Fibroblast of mammary gland (primary cell): ENCODE measurements at regions not wholly inside any gene's neighbourhood (a gene's known extent, or its start where the extent isn't known, plus 50 kb on each side); places are given as distances from the start of the nearest gene placed in this dataset.

Experiments
- DNase-seq: peaks from one replicate; pipeline ENCODE4 v3.0.0-alpha.2; 2010; ENCODE audit warnings: low read depth
- H3K4me3 ChIP-seq: 2 replicates; pipeline ENCODE4 v1.5.1; 2011; ENCODE audit warnings: low read depth, mild to moderate bottlenecking, low read length, moderate library complexity; ENCODE audit not compliant: control insufficient read depth
- TF ChIP-seq, protein P1 (sequence below): conservative IDR thresholded peaks from 2 replicates; pipeline ENCODE4 v1.5.1; 2011; ENCODE audit warnings: low read depth, low read length, inconsistent platforms; ENCODE audit not compliant: control insufficient read depth, insufficient read depth

GRCh38 chr4:15293711-15294110 is 134.1 kb upstream of the C1QTNF7 start:
- no peak for DNase-seq
- no peak overlapping the region for H3K4me3 ChIP-seq
- TF ChIP-seq, protein P1, sequence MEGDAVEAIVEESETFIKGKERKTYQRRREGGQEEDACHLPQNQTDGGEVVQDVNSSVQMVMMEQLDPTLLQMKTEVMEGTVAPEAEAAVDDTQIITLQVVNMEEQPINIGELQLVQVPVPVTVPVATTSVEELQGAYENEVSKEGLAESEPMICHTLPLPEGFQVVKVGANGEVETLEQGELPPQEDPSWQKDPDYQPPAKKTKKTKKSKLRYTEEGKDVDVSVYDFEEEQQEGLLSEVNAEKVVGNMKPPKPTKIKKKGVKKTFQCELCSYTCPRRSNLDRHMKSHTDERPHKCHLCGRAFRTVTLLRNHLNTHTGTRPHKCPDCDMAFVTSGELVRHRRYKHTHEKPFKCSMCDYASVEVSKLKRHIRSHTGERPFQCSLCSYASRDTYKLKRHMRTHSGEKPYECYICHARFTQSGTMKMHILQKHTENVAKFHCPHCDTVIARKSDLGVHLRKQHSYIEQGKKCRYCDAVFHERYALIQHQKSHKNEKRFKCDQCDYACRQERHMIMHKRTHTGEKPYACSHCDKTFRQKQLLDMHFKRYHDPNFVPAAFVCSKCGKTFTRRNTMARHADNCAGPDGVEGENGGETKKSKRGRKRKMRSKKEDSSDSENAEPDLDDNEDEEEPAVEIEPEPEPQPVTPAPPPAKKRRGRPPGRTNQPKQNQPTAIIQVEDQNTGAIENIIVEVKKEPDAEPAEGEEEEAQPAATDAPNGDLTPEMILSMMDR: no peak

- no peak for DNase-seq
- TF ChIP-seq, protein P1: no peak
- no peak overlapping the region for H3K4me3 ChIP-seq
Measured at GRCh38 chr4:15294202-15294601, 133.6 kb upstream of the C1QTNF7 start.

DNA sequence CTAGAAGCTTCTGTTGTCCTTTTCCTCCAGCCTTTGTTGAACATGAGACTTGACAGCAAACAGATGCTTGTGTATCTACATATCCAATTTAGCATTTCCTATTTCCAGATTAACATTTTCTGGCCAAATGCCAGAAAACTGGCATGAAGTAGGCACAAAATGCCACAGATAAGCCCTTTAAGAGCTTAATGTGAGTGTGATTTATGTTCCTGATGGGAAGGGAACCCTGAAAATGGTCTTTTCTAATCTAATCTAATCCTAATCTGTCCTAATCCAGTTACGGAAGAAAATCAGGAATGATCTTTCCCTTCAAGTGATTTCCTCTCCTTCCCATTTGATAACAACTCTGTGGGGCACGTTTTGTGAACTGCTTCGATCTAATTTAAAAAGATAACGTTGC is 133.0 kb upstream of the C1QTNF7 start:
- no peak overlapping the region for H3K4me3 ChIP-seq
- TF ChIP-seq, protein P1: no peak
- no peak for DNase-seq

DNA sequence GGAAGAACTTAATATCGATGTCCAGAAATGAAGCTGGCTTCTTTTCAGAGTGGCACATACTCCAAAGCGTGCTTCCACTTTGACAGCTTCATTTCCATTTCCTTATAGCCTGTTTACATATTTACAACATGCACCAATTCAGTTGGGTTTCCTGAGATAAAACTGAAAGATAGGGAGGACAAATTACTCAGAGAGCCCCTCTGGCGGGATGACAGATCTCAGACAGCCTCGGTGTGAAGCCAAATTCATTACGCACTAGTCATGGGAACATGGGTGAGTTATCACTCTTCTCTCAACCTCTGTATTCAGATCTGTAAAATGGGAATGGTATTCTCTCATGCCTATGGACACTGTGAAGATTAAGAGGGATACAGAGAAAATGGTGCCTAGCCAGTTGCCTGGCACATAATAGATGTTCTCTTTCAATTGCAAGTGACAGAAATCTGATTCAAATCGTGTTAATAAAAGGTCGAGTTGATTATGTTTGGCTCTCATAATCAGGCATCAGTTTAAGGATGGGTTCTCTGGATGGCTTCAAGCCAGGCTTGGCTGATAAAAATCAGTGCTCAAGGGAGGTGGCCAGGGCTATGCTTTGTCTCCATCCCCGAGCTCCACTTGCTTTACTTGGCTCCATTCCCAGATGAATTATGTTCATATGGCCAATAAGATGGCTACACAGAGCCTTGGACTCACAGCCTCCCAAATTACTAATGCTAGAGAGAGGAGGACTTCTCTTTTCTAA is 132.2 kb upstream of the C1QTNF7 start:
- DNase-seq: peak; percentile 40
- TF ChIP-seq, protein P1: no peak
- H3K4me3 ChIP-seq: no peak overlapping the region

DNA sequence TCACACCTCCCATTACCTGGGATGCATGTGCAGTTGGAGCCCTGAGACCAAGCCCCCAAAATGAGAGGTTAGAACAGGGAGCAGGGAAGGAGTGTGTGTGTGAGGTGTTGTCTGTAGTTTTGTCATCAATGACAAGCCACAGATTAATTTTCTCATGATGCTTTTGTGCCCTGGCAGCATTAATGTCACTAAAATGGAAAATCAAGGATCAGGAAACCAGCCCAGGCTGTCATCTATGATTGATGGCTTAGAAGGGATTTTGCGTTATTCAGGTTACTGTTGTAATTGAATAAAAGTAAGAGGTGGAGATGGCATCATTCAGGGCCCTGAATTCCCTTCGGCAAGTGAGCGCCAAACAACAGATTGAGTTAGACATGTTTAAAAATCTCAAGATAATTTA is 130.5 kb upstream of the C1QTNF7 start:
- TF ChIP-seq, protein P1: no peak
- no peak overlapping the region for H3K4me3 ChIP-seq
- DNase-seq: no peak

DNA sequence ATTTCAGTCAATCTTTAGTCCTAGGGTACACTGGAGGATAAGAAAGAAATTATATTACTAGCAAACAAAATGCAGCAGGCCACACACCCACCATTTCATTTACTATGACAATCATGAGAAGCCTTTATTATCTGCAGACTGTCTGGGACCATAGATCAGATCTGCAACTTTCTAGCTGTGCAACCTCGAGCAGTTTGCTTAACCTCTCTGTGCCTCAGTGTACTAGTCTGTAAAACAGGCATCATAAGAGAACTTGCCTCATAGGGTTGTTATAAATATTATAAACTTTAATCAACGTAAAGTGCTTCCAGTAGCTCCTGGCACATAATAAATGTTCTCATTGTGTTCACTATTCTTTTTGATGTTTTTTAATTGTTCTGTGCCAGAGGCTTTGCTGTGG is 128.2 kb upstream of the C1QTNF7 start:
- DNase-seq: no peak

More for the DNA sequence above, 128.2 kb upstream of the C1QTNF7 start:
- TF ChIP-seq, protein P1: no peak
- H3K4me3 ChIP-seq: no peak overlapping the region
